ENCODE measurements at regions not wholly inside any gene's neighbourhood (a gene's known extent, or its start where the extent isn't known, plus 50 kb on each side); places are given as distances from the start of the nearest gene placed in this dataset.
A peak's percentile ranks its signal among the peaks of the same experiment; 100 is the strongest.

DNA sequence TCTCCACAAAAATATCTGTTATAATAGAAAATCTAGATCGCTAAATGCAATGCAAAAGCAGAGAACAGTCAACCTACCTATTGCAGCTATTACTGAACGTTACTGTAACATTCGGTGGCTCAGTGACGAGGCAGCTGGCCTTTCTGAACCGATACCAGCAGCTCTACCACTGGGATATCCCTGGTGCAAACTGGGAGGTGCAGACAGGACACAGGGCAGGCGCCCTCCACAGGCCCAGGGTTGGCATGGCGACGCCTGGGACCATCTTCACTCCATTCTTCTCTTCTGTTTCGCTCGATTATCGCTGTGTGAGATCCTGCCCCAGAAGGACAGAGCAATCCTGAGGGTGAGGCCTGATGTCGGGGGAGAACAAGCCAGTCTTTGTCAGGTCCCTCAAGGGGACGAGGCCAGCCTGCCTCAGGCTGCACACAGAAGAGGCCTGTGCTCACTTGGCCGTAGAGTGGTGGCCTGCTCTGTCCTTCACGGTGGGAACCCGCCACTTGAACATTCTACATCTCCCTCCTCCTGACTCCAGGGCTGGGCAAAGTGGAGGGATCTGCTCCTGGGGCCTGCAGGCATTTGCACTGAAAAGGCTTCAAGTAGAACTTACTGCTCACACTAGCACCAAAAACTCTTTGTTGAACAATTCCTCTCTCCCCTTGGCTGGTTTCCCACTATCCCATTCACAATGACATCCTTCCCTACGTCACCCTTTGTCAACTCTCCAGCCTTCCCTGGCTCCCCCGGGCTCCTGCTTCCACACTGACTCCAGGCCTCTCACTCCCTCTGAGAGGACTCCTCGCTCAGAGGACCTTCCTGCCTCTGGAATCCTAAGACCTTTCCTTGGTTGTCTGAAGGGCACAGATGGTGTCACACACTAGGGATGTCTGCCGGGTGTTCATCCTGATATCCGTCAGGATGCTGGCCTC lies 49.7 kb downstream of the CYRIA start:
- no peak for DNase-seq (ENCODE audit: extremely low spot score)
- CTCF ChIA-PET: interaction anchor here (2.1 to 5.4 kb wide), 3 partner anchors 8 to 141 kb away, joined by 4 to 123 read pairs (median 29); no protein-coding TSS in a partner anchor
- POLR2A ChIA-PET: no interaction called here
- TF ChIP-seq, protein P1, sequence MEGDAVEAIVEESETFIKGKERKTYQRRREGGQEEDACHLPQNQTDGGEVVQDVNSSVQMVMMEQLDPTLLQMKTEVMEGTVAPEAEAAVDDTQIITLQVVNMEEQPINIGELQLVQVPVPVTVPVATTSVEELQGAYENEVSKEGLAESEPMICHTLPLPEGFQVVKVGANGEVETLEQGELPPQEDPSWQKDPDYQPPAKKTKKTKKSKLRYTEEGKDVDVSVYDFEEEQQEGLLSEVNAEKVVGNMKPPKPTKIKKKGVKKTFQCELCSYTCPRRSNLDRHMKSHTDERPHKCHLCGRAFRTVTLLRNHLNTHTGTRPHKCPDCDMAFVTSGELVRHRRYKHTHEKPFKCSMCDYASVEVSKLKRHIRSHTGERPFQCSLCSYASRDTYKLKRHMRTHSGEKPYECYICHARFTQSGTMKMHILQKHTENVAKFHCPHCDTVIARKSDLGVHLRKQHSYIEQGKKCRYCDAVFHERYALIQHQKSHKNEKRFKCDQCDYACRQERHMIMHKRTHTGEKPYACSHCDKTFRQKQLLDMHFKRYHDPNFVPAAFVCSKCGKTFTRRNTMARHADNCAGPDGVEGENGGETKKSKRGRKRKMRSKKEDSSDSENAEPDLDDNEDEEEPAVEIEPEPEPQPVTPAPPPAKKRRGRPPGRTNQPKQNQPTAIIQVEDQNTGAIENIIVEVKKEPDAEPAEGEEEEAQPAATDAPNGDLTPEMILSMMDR (IDR thresholded peaks at IDR 0.05; ENCODE audit: control extremely low read depth, extremely low read depth, low read depth, missing control alignments): no peak

DNA sequence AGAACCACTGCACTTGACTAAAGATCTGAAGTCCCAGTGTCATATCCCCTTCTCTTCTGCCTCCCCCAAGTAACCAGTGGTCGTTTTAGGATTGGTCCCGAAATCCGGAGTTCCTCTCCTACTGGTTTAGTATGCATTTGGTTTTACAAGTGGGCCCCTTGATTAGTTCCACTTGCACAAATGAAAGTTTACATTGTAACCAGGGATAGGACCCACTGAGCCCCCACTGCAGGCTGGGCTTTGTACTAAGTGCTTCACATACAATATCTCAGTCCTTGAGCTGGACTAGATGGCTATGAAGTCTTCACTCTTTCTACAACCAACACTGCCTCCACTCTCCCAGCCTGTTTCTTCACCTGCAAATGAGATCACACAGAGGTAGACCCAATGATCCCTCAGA lies 50.4 kb downstream of the CYRIA start:
- POLR2A ChIA-PET: no interaction called here
- DNase-seq (ENCODE audit: extremely low spot score): no peak
- TF ChIP-seq, protein P1 (IDR thresholded peaks at IDR 0.05; ENCODE audit: control extremely low read depth, extremely low read depth, low read depth, missing control alignments): no peak
- CTCF ChIA-PET: interaction anchor here (2.1 to 5.4 kb wide), 4 partner anchors 8 to 142 kb away, joined by 4 to 123 read pairs (median 19); no protein-coding TSS in a partner anchor

DNA sequence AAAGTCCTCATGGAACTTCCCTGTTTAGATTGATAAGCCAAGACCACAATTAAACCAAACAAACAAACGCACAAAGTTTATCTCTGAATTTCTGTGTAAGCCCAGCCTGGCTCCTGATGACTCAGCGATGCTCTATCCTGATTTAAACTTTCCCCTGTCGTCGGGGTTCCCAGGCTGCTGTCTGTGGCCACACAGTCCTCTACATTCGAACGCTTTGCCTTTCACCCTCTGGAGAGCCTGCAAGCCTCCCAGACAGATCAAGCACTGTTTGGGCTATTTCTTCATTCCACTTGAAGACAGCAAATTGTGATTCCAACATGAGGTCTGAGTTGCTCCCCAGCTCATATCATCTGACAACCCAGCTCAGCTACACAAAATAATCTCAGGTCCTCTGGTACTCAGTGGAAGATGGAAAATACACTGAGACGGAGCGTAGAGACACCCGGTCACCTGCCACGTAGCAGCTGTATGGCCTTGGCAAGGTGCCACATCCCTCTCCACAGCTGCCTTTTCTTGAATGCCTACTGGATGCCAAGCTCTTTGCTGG lies 51.2 kb downstream of the CYRIA start:
- no peak for DNase-seq (ENCODE audit: extremely low spot score)
- CTCF ChIA-PET: interaction anchor here (1.3 to 5.4 kb wide), 8 partner anchors 9 to 675 kb away, joined by 3 to 123 read pairs (median 4); no protein-coding TSS in a partner anchor
- TF ChIP-seq, protein P1 (IDR thresholded peaks at IDR 0.05; ENCODE audit: control extremely low read depth, extremely low read depth, low read depth, missing control alignments): no peak
- POLR2A ChIA-PET: no interaction called here

DNA sequence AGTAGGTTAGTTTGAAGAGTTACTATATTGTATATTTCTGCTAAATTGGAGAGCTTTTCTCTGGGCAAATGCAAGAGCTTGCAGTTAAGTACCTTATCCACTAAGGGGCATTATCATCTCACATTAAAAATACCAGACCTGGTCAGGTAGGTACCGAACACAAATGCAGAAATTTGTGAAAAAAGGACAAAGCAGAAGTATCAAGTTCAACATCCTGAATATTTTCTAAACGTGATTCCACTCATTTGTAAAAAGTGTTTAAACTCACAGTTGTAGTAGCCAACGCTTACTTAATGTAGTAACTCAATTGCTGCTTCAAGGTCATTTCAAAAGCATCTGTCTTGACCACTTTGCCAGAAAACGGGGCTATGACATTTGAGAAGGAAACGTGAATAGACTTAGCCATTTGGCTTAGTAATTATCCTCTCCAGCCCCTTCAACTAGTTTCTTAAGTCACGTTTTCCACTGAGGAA lies 52.1 kb downstream of the CYRIA start:
- ChIA-PET POLR2A (no interaction called here), CTCF (interaction anchor here (1.0 to 5.4 kb wide), 13 partner anchors 10 to 674 kb away, joined by 3 to 123 read pairs (median 4); no protein-coding TSS in a partner anchor)
- peak; percentile 46 for DNase-seq (ENCODE audit: extremely low spot score)
- TF ChIP-seq, protein P1 (IDR thresholded peaks at IDR 0.05; ENCODE audit: control extremely low read depth, extremely low read depth, low read depth, missing control alignments): peak; percentile 64

DNA sequence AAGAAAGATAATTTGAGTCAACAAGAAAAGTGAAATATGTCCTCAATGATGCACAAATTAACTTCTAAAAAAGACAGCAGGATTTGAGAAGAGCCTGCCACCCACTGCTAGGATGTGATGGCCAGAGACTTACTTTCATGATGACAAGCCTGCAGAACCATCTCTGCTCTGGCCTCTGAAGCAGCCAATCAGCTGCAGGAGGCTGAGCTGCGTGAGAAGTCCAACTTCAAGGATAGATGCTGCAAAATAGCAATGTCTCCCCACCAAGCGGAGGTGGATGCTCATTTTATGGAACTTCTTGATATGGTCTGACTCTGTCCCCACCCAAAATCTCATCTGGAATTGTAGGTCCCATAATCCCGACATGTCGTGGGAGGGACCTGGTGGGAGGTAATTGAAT lies 53.1 kb downstream of the CYRIA start:
- CTCF ChIA-PET: interaction anchor here (1.0 to 5.4 kb wide), 7 partner anchors 11 to 144 kb away, joined by 3 to 123 read pairs (median 9); no protein-coding TSS in a partner anchor
- TF ChIP-seq, protein P1 (IDR thresholded peaks at IDR 0.05; ENCODE audit: control extremely low read depth, extremely low read depth, low read depth, missing control alignments): no peak
- POLR2A ChIA-PET: no interaction called here
- no peak for DNase-seq (ENCODE audit: extremely low spot score)

DNA sequence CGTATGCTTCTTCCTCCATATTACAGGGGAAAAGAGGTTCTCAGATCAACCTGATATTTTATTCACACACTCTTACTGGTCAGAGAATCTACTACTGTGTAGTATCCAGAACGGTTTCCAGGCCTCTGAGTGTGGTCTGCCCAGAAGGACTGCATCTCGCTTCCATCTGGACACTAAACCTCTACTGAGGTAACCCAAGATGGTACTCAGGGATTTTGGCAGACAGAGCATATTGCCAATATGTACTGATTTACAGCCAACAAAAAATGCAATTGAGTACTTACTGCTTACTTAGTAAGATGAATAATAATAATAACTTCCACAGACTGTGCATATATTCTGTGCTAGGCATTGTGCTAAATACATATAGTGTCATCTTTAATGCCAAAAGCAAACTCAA lies 55.8 kb downstream of the CYRIA start:
- ChIA-PET CTCF (interaction anchor here (0.7 to 1.9 kb wide), 37 partner anchors 8 to 977 kb away, joined by 3 to 43 read pairs (median 5); no protein-coding TSS in a partner anchor), POLR2A (no interaction called here)
- no peak for DNase-seq (ENCODE audit: extremely low spot score)
- TF ChIP-seq, protein P1 (IDR thresholded peaks at IDR 0.05; ENCODE audit: control extremely low read depth, extremely low read depth, low read depth, missing control alignments): no peak

Data from GM10248 (cell line).